DOHH2 (cell line): ENCODE measurements at regions not wholly inside any gene's neighbourhood (a gene's known extent, or its start where the extent isn't known, plus 50 kb on each side); places are given as distances from the start of the nearest gene placed in this dataset.

Experiments
- H3F3A ChIP-seq: fragments of 200-600 bp; sonication (generic), shearing (Covaris generic); 2 replicates; pipeline ENCODE4 v1.6.0; 2016; ENCODE audit warnings: antibody characterized with exemption, mild to moderate bottlenecking; ENCODE audit not compliant: control insufficient read depth, insufficient read depth
- H3K27ac ChIP-seq: fragments of 200-600 bp; sonication (generic); 2 replicates; pipeline ENCODE4 v1.5.1; 2014; ENCODE audit warnings: low read depth, mild to moderate bottlenecking, low read length, moderate library complexity
- H3K27me3 ChIP-seq: fragments of 200-600 bp; sonication (generic); 2 replicates; pipeline ENCODE4 v1.6.1; 2014; ENCODE audit warnings: mild to moderate bottlenecking, low read length, mixed read lengths; ENCODE audit not compliant: control insufficient read depth
- H3K36me3 ChIP-seq: fragments of 200-600 bp; sonication (generic); 2 replicates; pipeline ENCODE4 v1.6.1; 2014; ENCODE audit warnings: mild to moderate bottlenecking, low read length, moderate library complexity, mixed read lengths; ENCODE audit not compliant: control insufficient read depth
- H3K4me1 ChIP-seq: fragments of 200-600 bp; sonication (generic); 2 replicates; pipeline ENCODE4 v1.6.1; 2014; ENCODE audit warnings: mild to moderate bottlenecking, low read length, mixed read lengths; ENCODE audit not compliant: control insufficient read depth
- H3K4me2 ChIP-seq: fragments of 200-600 bp; sonication (generic); 2 replicates; pipeline ENCODE4 v1.6.0; 2014; ENCODE audit warnings: mild to moderate bottlenecking, low read length, moderate library complexity
- H3K4me3 ChIP-seq: fragments of 200-600 bp; sonication (generic); 2 replicates; pipeline ENCODE4 v1.5.1; 2014; ENCODE audit warnings: mild to moderate bottlenecking, low read length, mixed read lengths
- H3K79me2 ChIP-seq: fragments of 200-600 bp; sonication (generic); 2 replicates; pipeline ENCODE4 v1.6.1; 2014; ENCODE audit warnings: mild to moderate bottlenecking, low read length, mixed read lengths; ENCODE audit not compliant: control insufficient read depth
- H3K9me2 ChIP-seq: fragments of 200-600 bp; sonication (generic); replicated peaks from 2 replicates; pipeline ENCODE4 v1.6.1; 2014; ENCODE audit warnings: mild to moderate bottlenecking, low read length, mixed read lengths; ENCODE audit not compliant: control insufficient read depth
- H3K9me3 ChIP-seq: fragments of 200-600 bp; sonication (generic); 2 replicates; pipeline ENCODE4 v1.6.1; 2014; ENCODE audit warnings: antibody characterized with exemption, low read length, mixed read lengths; ENCODE audit not compliant: control insufficient read depth, insufficient read depth
- H4K20me1 ChIP-seq: fragments of 200-600 bp; sonication (generic); 2 replicates; pipeline ENCODE4 v1.6.0; 2014; ENCODE audit warnings: low read depth, mild to moderate bottlenecking, antibody characterized with exemption, low read length, moderate library complexity; ENCODE audit not compliant: control insufficient read depth, insufficient read depth
- CTCF ChIP-seq: fragments of 200-600 bp; sonication (generic); IDR thresholded peaks from one replicate; pipeline ENCODE4 v1.5.1; 2014; ENCODE audit warnings: antibody characterized with exemption, mild to moderate bottlenecking, low read depth, low read length; ENCODE audit not compliant: poor library complexity, severe bottlenecking
- EZH2phosphoT487 ChIP-seq: fragments of 200-600 bp; sonication (generic); IDR thresholded peaks from 2 replicates; pipeline ENCODE4 v1.6.1; 2017; ENCODE audit warnings: borderline replicate concordance, mild to moderate bottlenecking, antibody characterized with exemption, low read length, moderate library complexity, mixed read lengths

- TF ChIP-seq CTCF (no peak), EZH2phosphoT487 (no peak)
- no peaks in the 10 kb centered on the region for H3K9me3 ChIP-seq
- no peaks in the 10 kb centered on the region for H4K20me1 ChIP-seq
- no peaks in the 10 kb centered on the region for H3K27me3 ChIP-seq
- no peak overlapping the region for H3K4me3 ChIP-seq
- no peak overlapping the region for H3K4me2 ChIP-seq
- H3K9me2 ChIP-seq, result no peaks in the 10 kb centered on the region
- no peaks in the 10 kb centered on the region for H3K79me2 ChIP-seq
- no peaks in the 10 kb centered on the region for H3K4me1 ChIP-seq
- H3K27ac ChIP-seq, result no peak overlapping the region
- no peaks in the 10 kb centered on the region for H3K36me3 ChIP-seq
- H3F3A ChIP-seq, result no peaks in the 10 kb centered on the region
Observed at GRCh38 chr16:76756951-76757350, 434.0 kb upstream of the MON1B start.

- no peaks in the 10 kb centered on the region for H4K20me1 ChIP-seq
- no peaks in the 10 kb centered on the region for H3K36me3 ChIP-seq
- H3K27me3 ChIP-seq, result no peaks in the 10 kb centered on the region
- H3F3A ChIP-seq, result no peaks in the 10 kb centered on the region
- H3K4me1 ChIP-seq, result no peaks in the 10 kb centered on the region
- no peaks in the 10 kb centered on the region for H3K9me3 ChIP-seq
- H3K4me3 ChIP-seq, result no peak overlapping the region
- no peaks in the 10 kb centered on the region for H3K9me2 ChIP-seq
- H3K79me2 ChIP-seq, result no peaks in the 10 kb centered on the region
- no peak for TF ChIP-seq EZH2phosphoT487
- TF ChIP-seq CTCF, result no peak
- H3K27ac ChIP-seq, result no peak overlapping the region
- no peak overlapping the region for H3K4me2 ChIP-seq
Observed at GRCh38 chr16:76766538-76766937, 424.5 kb upstream of the MON1B start.

- Histone ChIP-seq H3K27ac (no peak overlapping the region), H3K4me3 (no peak overlapping the region), H4K20me1 (no peaks in the 10 kb centered on the region), H3K27me3 (no peaks in the 10 kb centered on the region), H3K79me2 (no peaks in the 10 kb centered on the region), H3K4me1 (no peaks in the 10 kb centered on the region), H3K9me2 (no peaks in the 10 kb centered on the region), H3K4me2 (no peak overlapping the region), H3F3A (no peaks in the 10 kb centered on the region), H3K36me3 (no peaks in the 10 kb centered on the region), H3K9me3 (no peaks in the 10 kb centered on the region)
- TF ChIP-seq EZH2phosphoT487 (no peak), CTCF (no peak)
Observed at GRCh38 chr16:76768316-76768715, 422.7 kb upstream of the MON1B start.

- Histone ChIP-seq H3K4me2 (no peak overlapping the region), H3K9me2 (no peaks in the 10 kb centered on the region), H3F3A (no peaks in the 10 kb centered on the region), H3K79me2 (no peaks in the 10 kb centered on the region), H3K27ac (no peak overlapping the region), H3K4me1 (no peaks in the 10 kb centered on the region), H3K27me3 (no peaks in the 10 kb centered on the region), H3K36me3 (no peaks in the 10 kb centered on the region), H3K4me3 (no peak overlapping the region), H3K9me3 (no peaks in the 10 kb centered on the region), H4K20me1 (no peaks in the 10 kb centered on the region)
- TF ChIP-seq CTCF (no peak), EZH2phosphoT487 (no peak)
Observed at GRCh38 chr16:76768948-76769347, 422.0 kb upstream of the MON1B start.
